Hepatocyte (in vitro differentiated cells): ENCODE measurements at regions not wholly inside any gene's neighbourhood (a gene's known extent, or its start where the extent isn't known, plus 50 kb on each side); places are given as distances from the start of the nearest gene placed in this dataset.

Source experiments
- EZH2 ChIP-seq: fragments of 200-600 bp; sonication (generic); IDR thresholded peaks from 2 replicates; pipeline ENCODE4 v1.6.1; 2016; ENCODE audit warnings: antibody characterized with exemption, mild to moderate bottlenecking, borderline replicate concordance
- EZH2phosphoT487 ChIP-seq: fragments of 200-600 bp; sonication (generic); IDR thresholded peaks from one replicate; pipeline ENCODE4 v1.6.1; 2018; ENCODE audit warnings: antibody characterized with exemption, mild to moderate bottlenecking, low read depth, moderate library complexity; ENCODE audit not compliant: unreplicated experiment, severe bottlenecking
- TF ChIP-seq, protein P1 (sequence below): fragments of 200-600 bp; sonication (generic); IDR thresholded peaks from 2 replicates; pipeline ENCODE4 v1.5.1; 2016; ENCODE audit warnings: antibody characterized with exemption, mild to moderate bottlenecking; ENCODE audit not compliant: poor library complexity

- TF ChIP-seq, protein P1, sequence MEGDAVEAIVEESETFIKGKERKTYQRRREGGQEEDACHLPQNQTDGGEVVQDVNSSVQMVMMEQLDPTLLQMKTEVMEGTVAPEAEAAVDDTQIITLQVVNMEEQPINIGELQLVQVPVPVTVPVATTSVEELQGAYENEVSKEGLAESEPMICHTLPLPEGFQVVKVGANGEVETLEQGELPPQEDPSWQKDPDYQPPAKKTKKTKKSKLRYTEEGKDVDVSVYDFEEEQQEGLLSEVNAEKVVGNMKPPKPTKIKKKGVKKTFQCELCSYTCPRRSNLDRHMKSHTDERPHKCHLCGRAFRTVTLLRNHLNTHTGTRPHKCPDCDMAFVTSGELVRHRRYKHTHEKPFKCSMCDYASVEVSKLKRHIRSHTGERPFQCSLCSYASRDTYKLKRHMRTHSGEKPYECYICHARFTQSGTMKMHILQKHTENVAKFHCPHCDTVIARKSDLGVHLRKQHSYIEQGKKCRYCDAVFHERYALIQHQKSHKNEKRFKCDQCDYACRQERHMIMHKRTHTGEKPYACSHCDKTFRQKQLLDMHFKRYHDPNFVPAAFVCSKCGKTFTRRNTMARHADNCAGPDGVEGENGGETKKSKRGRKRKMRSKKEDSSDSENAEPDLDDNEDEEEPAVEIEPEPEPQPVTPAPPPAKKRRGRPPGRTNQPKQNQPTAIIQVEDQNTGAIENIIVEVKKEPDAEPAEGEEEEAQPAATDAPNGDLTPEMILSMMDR: no peak
- TF ChIP-seq EZH2 (no peak), EZH2phosphoT487 (no peak)
Observed at GRCh38 chr13:31416066-31416465, 216.3 kb downstream of the B3GLCT start.
